ENCODE measurements at regions not wholly inside any gene's neighbourhood (a gene's known extent, or its start where the extent isn't known, plus 50 kb on each side); places are given as distances from the start of the nearest gene placed in this dataset.
"Not testable (repeated sequence)": the region's sequence is repeated elsewhere in the genome, so short reads cannot be mapped to it uniquely, and the experiment has no call there.

DNA sequence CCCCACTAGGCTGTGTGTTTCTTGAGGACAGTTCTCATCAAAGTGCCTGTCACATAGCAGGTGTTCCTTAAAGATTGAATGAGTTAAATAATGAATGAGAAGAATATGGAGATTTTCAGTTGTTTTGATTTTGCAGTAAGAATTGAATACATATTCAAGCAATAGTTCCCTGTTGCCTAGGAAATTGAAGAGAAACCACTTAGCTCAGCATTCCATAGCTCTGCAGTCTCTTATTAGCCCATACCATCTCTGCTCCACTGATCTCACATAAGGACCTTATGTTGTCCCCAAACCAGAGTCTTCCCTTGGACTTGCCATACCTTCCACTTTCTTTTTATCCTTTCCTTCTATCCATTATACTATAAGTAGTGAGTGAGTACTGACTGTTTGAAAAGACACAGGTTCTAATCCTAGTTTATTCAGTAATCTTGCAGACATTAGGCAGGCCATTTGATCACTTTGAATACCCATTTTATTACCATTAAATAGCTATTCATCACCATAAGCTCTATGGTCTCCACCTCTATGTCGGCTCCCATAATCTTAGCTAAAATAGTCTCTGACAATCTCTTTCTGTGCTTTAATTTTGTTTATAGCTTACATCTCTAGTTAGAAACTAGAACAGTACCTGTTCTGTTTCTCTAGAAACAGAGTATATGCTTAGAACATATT is 1059.6 kb upstream of the SLIT2 start:
- Histone ChIP-seq H3K36me3 (ENCODE audit: control insufficient read depth in 1 of 2, insufficient read depth in 2 of 2, low read length in 2 of 2) (no peaks in the 10 kb centered on the region), H3K27me3 (ENCODE audit: insufficient read depth, low read length) (no peaks in the 10 kb centered on the region), H2BK120ac (ENCODE audit: insufficient read depth, low read length, poor library complexity) (no peak overlapping the region), H3K23ac (ENCODE audit: low read length) (no peak overlapping the region), H3K4me3 (ENCODE audit: low read depth, low read length) (no peak overlapping the region), H3K4ac (ENCODE audit: low read depth, low read length) (no peak overlapping the region), H3K9me3 (ENCODE audit: insufficient read depth, low read depth, low read length) (no peaks in the 10 kb centered on the region), H3K79me2 (ENCODE audit: control insufficient read depth, insufficient read depth, low read length, poor library complexity) (no peaks in the 10 kb centered on the region), H4K12ac (ENCODE audit: low read depth, low read length) (no peak overlapping the region), H4K91ac (ENCODE audit: low read depth, low read length) (no peak overlapping the region), H3K27ac (ENCODE audit: low read depth, low read length) (no peak overlapping the region), H2BK12ac (ENCODE audit: low read length) (no peak overlapping the region), H2AFZ (ENCODE audit: insufficient read depth, low read length, poor library complexity) (no peak overlapping the region), H3K79me1 (ENCODE audit: low read length) (no peaks in the 10 kb centered on the region), H3K18ac (ENCODE audit: low read length) (no peak overlapping the region), H2BK5ac (ENCODE audit: low read depth, low read length, poor library complexity) (no peak overlapping the region), H3K14ac (ENCODE audit: low read length) (no peak overlapping the region), H3K4me2 (ENCODE audit: low read length) (no peak overlapping the region), H3K4me1 (ENCODE audit: control insufficient read depth in 1 of 2, insufficient read depth in 2 of 2, low read length in 2 of 2) (peaks cover 2 to 8% of the 10 kb centered on the region in 2 experiments), H2AK5ac (ENCODE audit: low read length) (no peak overlapping the region), H3K9ac (ENCODE audit: low read length) (no peak overlapping the region), H4K8ac (ENCODE audit: low read depth, low read length) (no peak overlapping the region)
- DNase-seq: no peak
- no CpG with 5 or more reads among the region's 1 CpG for WGBS (ENCODE audit: extremely low coverage, insufficient coverage, insufficient read length)

GRCh38 chr4:19187691-19188090 is 1064.0 kb upstream of the SLIT2 start:
- no peak overlapping the region for H2BK120ac ChIP-seq (ENCODE audit: insufficient read depth, low read length, poor library complexity)
- H2AFZ ChIP-seq (ENCODE audit: insufficient read depth, low read length, poor library complexity): no peak overlapping the region
- no peak overlapping the region for H3K4ac ChIP-seq (ENCODE audit: low read depth, low read length)
- no peaks in the 10 kb centered on the region for H3K79me1 ChIP-seq (ENCODE audit: low read length)
- H3K27me3 ChIP-seq (ENCODE audit: insufficient read depth, low read length): no peaks in the 10 kb centered on the region
- no CpG with 5 or more reads among the region's 3 CpGs for WGBS (ENCODE audit: extremely low coverage, insufficient coverage, insufficient read length)
- H3K9me3 ChIP-seq (ENCODE audit: insufficient read depth, low read depth, low read length): no peaks in the 10 kb centered on the region
- no peak overlapping the region for H3K4me3 ChIP-seq (ENCODE audit: low read depth, low read length)
- no peak overlapping the region for H3K14ac ChIP-seq (ENCODE audit: low read length)
- no peak overlapping the region for H3K9ac ChIP-seq (ENCODE audit: low read length)
- no peak overlapping the region for H4K91ac ChIP-seq (ENCODE audit: low read depth, low read length)
- H4K8ac ChIP-seq (ENCODE audit: low read depth, low read length): no peak overlapping the region
- no peak overlapping the region for H3K23ac ChIP-seq (ENCODE audit: low read length)
- no peaks in the 10 kb centered on the region for H3K4me1 ChIP-seq (ENCODE audit: control insufficient read depth in 1 of 2, insufficient read depth in 2 of 2, low read length in 2 of 2)
- no peak overlapping the region for H3K27ac ChIP-seq (ENCODE audit: low read depth, low read length)
- DNase-seq: no peak
- no peak overlapping the region for H2BK5ac ChIP-seq (ENCODE audit: low read depth, low read length, poor library complexity)
- H3K4me2 ChIP-seq (ENCODE audit: low read length): no peak overlapping the region
- no peak overlapping the region for H2BK12ac ChIP-seq (ENCODE audit: low read length)
- H4K12ac ChIP-seq (ENCODE audit: low read depth, low read length): no peak overlapping the region
- no peak overlapping the region for H2AK5ac ChIP-seq (ENCODE audit: low read length)
- no peaks in the 10 kb centered on the region for H3K36me3 ChIP-seq (ENCODE audit: control insufficient read depth in 1 of 2, insufficient read depth in 2 of 2, low read length in 2 of 2)
- no peak overlapping the region for H3K18ac ChIP-seq (ENCODE audit: low read length)
- no peaks in the 10 kb centered on the region for H3K79me2 ChIP-seq (ENCODE audit: control insufficient read depth, insufficient read depth, low read length, poor library complexity)

- no peak overlapping the region for H2BK120ac ChIP-seq (ENCODE audit: insufficient read depth, low read length, poor library complexity)
- H3K9me3 ChIP-seq (ENCODE audit: insufficient read depth, low read depth, low read length): no peaks in the 10 kb centered on the region
- no peak overlapping the region for H2BK5ac ChIP-seq (ENCODE audit: low read depth, low read length, poor library complexity)
- no peak overlapping the region for H3K9ac ChIP-seq (ENCODE audit: low read length)
- H3K36me3 ChIP-seq (ENCODE audit: control insufficient read depth in 1 of 2, insufficient read depth in 2 of 2, low read length in 2 of 2): no peaks in the 10 kb centered on the region
- no peak overlapping the region for H4K91ac ChIP-seq (ENCODE audit: low read depth, low read length)
- H4K12ac ChIP-seq (ENCODE audit: low read depth, low read length): no peak overlapping the region
- H3K23ac ChIP-seq (ENCODE audit: low read length): no peak overlapping the region
- H3K79me2 ChIP-seq (ENCODE audit: control insufficient read depth, insufficient read depth, low read length, poor library complexity): no peaks in the 10 kb centered on the region
- no peak overlapping the region for H3K4me3 ChIP-seq (ENCODE audit: low read depth, low read length)
- no peak overlapping the region for H3K18ac ChIP-seq (ENCODE audit: low read length)
- H3K4me2 ChIP-seq (ENCODE audit: low read length): no peak overlapping the region
- no peak overlapping the region for H2AK5ac ChIP-seq (ENCODE audit: low read length)
- H2BK12ac ChIP-seq (ENCODE audit: low read length): no peak overlapping the region
- H3K27ac ChIP-seq (ENCODE audit: low read depth, low read length): no peak overlapping the region
- H3K79me1 ChIP-seq (ENCODE audit: low read length): no peaks in the 10 kb centered on the region
- peak; percentile 29 to 88 for DNase-seq
- H3K4ac ChIP-seq (ENCODE audit: low read depth, low read length): no peak overlapping the region
- no peaks in the 10 kb centered on the region for H3K27me3 ChIP-seq (ENCODE audit: insufficient read depth, low read length)
- H3K14ac ChIP-seq (ENCODE audit: low read length): no peak overlapping the region
- no CpG with 5 or more reads among the region's 2 CpGs for WGBS (ENCODE audit: extremely low coverage, insufficient coverage, insufficient read length)
- H4K8ac ChIP-seq (ENCODE audit: low read depth, low read length): no peak overlapping the region
- H2AFZ ChIP-seq (ENCODE audit: insufficient read depth, low read length, poor library complexity): no peak overlapping the region
- H3K4me1 ChIP-seq (ENCODE audit: control insufficient read depth in 1 of 2, insufficient read depth in 2 of 2, low read length in 2 of 2): no peaks in the 10 kb centered on the region
These were observed 1064.6 kb upstream of the SLIT2 start for GRCh38 chr4:19187096-19187495.

GRCh38 chr4:19181631-19182030 is 1070.1 kb upstream of the SLIT2 start:
- H3K4ac ChIP-seq (ENCODE audit: low read depth, low read length); H2AK5ac ChIP-seq (ENCODE audit: low read length); H3K18ac ChIP-seq (ENCODE audit: low read length); DNase-seq; H4K12ac ChIP-seq (ENCODE audit: low read depth, low read length); H3K27ac ChIP-seq (ENCODE audit: low read depth, low read length); H3K23ac ChIP-seq (ENCODE audit: low read length); H2BK120ac ChIP-seq (ENCODE audit: insufficient read depth, low read length, poor library complexity); H3K9me3 ChIP-seq (ENCODE audit: insufficient read depth, low read depth, low read length); H3K9ac ChIP-seq (ENCODE audit: low read length); H3K27me3 ChIP-seq (ENCODE audit: insufficient read depth, low read length); H2BK12ac ChIP-seq (ENCODE audit: low read length); H4K8ac ChIP-seq (ENCODE audit: low read depth, low read length); H3K36me3 ChIP-seq (ENCODE audit: control insufficient read depth in 1 of 2, insufficient read depth in 2 of 2, low read length in 2 of 2); H2AFZ ChIP-seq (ENCODE audit: insufficient read depth, low read length, poor library complexity); H3K4me2 ChIP-seq (ENCODE audit: low read length); H4K91ac ChIP-seq (ENCODE audit: low read depth, low read length); H2BK5ac ChIP-seq (ENCODE audit: low read depth, low read length, poor library complexity); H3K79me1 ChIP-seq (ENCODE audit: low read length); H3K14ac ChIP-seq (ENCODE audit: low read length); H3K4me3 ChIP-seq (ENCODE audit: low read depth, low read length); H3K4me1 ChIP-seq (ENCODE audit: control insufficient read depth in 1 of 2, insufficient read depth in 2 of 2, low read length in 2 of 2); H3K79me2 ChIP-seq (ENCODE audit: control insufficient read depth, insufficient read depth, low read length, poor library complexity): not testable (repeated sequence)
